GM19438 (cell line): ENCODE measurements at regions not wholly inside any gene's neighbourhood (a gene's known extent, or its start where the extent isn't known, plus 50 kb on each side); places are given as distances from the start of the nearest gene placed in this dataset.
"Not testable (repeated sequence)": the region's sequence is repeated elsewhere in the genome, so short reads cannot be mapped to it uniquely, and the experiment has no call there.

Source experiments
- ATAC-seq: cut with Tn5 transposase; IDR thresholded peaks from one replicate; pipeline ENCODE4 v1.9.1; 2021; ENCODE audit warnings: low read depth; ENCODE audit not compliant: unreplicated experiment

DNA sequence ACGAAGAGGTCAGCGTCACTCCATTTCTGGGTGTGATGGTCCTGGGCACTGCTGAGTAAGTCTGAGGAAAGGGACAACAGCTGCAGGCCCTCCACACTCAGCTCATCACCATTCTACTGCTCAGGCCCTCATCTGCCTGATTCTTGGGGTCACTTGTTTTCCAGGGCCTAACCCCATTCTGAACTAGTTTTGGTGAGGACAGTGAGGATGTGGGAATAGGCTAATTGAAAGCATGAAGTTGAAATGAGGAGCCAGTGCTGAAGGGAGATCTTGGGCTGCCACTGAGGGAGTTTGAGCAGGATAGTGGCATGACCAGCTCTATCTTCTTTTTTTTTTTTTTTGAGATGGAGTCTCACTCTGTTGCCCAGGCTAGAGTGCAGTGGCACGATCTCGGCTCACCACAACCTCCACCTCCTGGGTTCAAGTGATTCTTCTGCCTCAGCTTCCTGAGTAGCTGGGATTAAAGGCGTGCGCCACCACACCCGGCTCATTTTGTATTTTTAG lies 155.7 kb downstream of the VEGFA start:
- not testable (repeated sequence) for ATAC-seq

DNA sequence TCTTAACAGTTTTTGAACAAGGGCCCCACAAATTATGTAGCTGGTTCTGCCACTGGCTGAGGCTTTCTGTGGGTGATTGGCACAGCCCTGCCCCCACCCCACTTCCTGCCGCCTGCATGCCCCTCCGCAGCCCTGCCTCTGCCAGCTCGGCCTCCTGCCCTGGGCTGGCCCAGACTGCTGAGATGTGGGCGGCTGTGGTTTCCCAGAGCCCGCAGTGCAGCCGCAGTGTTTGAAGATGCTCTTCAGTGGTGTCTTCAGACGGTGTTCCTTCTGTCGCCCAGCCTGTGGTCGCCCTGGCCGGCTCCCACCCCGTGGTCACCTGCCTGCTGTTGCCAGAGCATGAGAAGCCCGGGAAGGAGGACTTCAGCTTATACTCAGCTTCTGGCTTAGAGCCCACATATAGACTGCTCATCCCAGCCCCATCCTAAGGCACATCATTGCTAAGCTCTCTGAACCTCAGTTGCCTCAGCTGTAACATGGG lies 154.3 kb downstream of the VEGFA start:
- no peak for ATAC-seq

DNA sequence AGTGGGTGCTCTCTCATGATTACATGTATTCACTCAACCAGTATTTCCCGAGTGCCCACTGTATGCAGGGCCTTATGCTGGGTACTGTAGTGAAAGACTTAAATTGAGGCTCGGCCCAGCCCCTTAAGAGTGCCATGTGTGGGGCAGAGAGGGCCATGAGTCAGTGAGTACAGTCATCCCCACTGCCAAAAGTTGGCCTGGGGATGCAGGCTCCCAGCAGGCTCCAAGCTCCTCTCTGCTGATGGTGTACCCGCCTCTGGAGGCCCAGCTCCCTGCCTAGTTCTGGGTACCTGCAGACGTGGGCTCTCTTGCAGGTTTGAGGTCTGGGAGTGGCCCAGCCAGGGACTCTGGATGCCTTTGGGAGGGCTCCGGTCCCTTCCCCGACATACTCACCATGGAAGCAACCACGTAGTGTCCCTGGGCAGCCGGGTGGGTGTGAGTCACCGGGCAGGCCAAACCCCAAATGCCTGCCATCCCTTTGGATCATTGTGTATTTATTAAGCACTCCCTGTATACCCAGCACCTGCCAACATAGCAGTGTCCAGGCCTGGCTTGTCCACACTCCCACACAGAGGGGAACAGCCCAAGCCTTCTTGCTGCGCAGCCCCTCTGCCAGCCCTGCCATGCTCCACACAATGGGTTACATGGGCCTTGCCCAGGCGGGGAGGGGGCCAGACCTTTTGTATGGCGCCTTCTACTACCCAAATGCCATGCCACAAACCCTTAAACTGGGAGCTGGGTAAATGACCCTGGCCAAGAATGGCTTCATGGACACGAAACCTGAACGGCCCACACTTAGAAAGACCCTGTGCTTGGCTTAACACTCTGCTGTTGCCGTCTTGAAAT lies 153.6 kb downstream of the VEGFA start:
- ATAC-seq, result no peak

DNA sequence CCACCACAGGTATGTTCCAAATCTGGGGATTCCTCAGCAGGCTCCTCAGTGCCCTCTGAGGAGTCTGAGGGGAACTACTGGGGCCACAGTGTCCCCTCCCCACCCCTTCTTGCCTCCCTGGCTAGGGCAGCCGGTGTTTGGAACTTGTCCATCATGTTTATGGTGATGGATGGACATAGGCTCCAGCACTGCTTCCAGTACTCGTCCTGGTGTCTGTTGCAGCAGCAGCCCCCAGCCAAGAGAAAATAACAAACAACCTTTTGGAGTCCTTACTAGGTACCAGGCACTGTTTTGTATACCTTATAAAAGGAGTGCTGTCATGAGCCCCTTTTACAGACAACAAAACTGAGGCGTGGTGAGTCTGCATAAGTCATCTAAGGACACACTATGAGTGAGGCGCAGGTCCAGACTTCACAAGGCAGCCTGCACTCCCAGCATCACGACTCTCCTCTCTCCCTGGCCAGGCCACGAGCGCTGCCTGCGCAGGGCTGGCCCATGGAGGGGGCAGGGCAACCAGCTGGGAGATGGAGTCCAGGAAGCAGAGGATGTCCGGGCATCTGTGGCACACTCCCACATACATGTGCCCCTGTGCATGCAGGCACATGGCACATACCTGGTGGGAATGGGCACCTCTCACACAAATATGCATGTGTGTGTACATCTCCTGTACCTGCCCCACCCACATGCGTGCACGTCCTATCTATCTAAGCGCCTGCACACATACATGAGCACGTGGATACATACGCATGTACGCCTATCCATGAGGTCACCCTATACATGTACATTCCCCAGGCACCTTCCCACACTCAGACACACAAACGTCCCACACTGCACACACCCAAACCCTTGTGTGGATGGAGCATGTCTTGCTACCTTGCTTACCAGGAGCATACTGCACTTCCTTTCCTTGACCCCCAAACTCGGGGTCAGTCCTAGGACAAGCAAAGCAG lies 152.7 kb downstream of the VEGFA start:
- ATAC-seq, result no peak

GRCh38 chr6:43921548-43922425 lies 151.8 kb downstream of the VEGFA start:
- no peak for ATAC-seq

DNA sequence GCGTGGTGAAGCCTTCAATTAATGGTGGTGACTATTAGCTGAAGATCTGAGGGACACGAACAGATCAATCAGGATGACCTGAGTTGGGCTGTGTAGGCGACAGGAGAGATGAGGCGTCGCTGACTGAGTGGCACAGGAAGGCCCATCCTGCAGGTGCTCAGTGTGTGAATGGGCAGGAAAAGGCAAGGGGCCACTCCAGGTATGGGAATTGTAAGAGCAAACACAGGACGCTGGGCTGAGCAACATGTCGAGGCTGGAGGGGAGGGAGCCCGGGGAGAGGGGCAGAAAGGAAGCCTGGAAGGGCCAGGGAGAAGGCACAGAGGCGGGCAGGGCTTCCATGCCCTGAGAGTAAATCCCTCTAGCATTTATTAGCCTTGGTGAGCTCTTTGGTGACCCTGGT lies 151.0 kb downstream of the VEGFA start:
- ATAC-seq, result no peak

- ATAC-seq, result no peak
Measured at GRCh38 chr6:43919774-43920173, 149.8 kb downstream of the VEGFA start.

DNA sequence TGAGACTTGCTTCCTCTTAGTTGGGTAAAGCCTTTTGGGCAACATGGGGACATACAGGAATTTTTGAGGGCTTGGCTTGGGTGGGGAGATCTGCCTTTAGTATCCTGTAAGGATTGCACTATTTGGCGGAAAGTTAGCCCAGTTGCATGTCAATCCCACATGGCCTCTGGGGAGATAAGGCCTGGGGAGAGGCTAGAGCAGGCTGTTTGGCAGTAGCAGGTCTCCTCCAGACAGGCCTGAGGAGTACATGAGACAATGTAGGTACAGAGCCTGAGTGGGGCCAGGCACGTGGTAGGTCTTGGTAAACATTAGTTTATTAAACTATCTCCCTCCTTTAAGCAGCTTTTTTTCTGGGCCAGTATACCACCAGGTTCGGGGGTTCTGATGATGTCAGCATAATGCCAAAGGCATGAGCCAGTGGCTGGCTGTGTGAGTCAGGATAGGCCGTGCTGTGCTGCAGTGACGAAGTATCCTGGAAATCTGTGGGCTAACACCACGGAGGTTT lies 147.9 kb downstream of the VEGFA start:
- ATAC-seq, result no peak

DNA sequence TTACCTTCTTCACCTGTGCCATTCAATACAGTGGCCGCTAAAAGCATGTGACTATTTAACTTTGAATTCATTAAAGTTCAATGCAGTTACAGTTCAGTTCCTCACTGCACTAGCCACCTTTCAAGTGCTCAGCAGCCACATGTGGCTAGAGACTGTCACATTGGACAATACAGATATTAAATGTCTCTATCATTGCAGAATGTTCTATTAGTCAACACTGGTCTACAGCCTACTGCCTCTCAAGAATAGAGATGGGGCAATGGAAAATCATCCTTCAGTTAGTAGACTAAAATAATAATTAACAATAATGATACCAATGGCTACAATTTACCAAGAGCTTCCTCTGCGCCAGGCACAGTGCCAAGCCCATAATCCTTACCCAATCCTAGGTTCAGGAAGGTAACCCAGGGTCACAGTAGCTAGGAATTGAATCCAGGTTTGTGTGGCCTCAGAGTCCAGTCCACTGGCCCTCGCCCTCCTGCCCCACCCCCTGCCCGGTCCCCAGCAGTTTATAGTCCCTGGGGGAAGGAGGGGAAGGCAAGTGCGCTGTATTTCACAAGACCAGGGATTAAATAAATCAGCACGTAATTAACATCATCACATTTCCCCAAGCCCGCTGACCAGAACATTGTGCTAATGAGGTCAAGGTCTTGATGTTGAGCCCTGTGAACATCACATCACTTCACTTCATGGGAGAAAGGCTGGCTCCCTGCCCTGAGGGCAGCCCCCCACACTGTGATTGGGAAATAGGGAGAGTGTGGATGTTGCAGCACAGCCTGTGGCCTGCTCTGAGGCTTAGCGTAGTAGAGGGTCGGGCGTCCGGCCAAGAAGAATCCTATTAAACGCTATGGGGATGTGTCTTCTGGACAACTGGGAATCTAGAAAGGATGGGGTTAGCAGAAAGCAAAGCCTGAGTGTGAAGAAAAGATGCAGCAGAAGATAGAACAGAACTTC lies 147.2 kb downstream of the VEGFA start:
- ATAC-seq, result no peak

GRCh38 chr6:43915986-43916923 lies 146.2 kb downstream of the VEGFA start:
- ATAC-seq, result no peak

- ATAC-seq, result no peak
Measured at GRCh38 chr6:43915208-43915869, 145.3 kb downstream of the VEGFA start.

GRCh38 chr6:43914272-43915147 lies 144.5 kb downstream of the VEGFA start:
- no peak for ATAC-seq

- no peak for ATAC-seq
Measured at GRCh38 chr6:43913375-43914271, 143.6 kb downstream of the VEGFA start.

DNA sequence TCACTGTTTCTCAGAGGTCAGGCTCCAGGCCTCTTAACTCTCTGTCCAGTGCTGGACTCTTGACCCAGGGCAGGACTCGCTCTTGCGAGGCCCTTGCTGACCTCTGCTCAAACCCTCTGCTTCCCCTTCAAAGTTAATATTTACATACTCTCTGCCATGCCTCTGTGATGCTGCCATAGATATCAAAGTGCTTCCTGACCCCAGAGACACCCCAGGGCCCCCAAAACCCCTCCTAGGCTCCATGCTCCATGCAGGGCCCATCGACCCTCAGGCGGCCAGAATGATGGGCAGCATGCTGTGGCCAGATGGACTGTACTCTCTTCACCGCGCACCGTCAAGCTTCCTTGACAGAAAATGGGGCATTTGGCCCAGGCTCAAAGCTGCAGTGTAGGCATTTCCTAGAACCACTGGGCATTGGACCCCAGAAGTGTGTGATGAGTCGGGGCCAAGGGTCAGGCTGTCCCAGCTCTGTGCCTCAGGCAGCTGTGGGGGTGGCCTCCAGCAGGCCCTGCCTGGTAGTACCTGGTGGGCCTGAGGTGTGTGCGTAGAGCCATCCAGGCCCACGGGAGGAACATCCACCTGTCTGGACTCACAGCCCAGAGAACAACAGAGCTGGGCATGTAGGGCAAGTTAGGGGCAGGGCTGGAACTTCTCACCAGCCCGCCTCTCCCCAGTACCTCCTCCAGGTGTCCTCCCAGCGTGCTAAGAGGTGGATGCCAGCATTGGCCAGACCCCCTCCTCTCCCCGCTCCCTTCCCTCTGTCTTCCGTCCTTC lies 142.8 kb downstream of the VEGFA start:
- no peak for ATAC-seq
